GM12878 (cell line): ENCODE measurements at regions not wholly inside any gene's neighbourhood (a gene's known extent, or its start where the extent isn't known, plus 50 kb on each side); places are given as distances from the start of the nearest gene placed in this dataset.
A peak's percentile ranks its signal among the peaks of the same experiment; 100 is the strongest.

Experiments used
- ATAC-seq: fragments of 200-7000 bp; cut with Tn5 transposase; 3 replicates; pipeline ENCODE4 v1.9.1; 2020; ENCODE audit warnings: mild to moderate bottlenecking, moderate library complexity
- BruUV-seq: library from RNA; stranded (reverse); fragments of 400-500 nt; replicated peaks from 2 replicates; lab custom pipeline; 2021; lab: Mats Ljungman, UMichigan
- CTCF ChIA-PET: fragments of 300-600 bp; sonication (Branson Sonifier 250); formaldehyde crosslinking; extraction: SDS; loops from one replicate; lab custom pipeline; 2021; ENCODE audit warnings: inconsistent platforms; lab: Yijun Ruan, JAX
- POLR2A ChIA-PET: fragments of 350-600 bp; formaldehyde crosslinking; extraction: SDS; loops from one replicate; lab custom pipeline; 2021; ENCODE audit warnings: inconsistent platforms; lab: Charles Lee
- RAD21 ChIA-PET: fragments of 300-600 bp; sonication (Branson Sonifier 250); formaldehyde crosslinking; loops from one replicate; lab custom pipeline; 2023; ENCODE audit warnings: antibody characterized with exemption; ENCODE audit not compliant: unreplicated experiment; lab: Charles Lee
- SMC1A ChIA-PET: fragments of 300-600 bp; sonication (Branson Sonifier 250); formaldehyde crosslinking; loops from one replicate; lab custom pipeline; 2023; ENCODE audit not compliant: unreplicated experiment, uncharacterized antibody; lab: Charles Lee
- DNase-seq: peaks from one replicate; pipeline ENCODE4 v3.0.0-alpha.2; 2011; ENCODE audit warnings: low read depth, low spot score
- FAIRE-seq: peaks from 3 replicates; lab custom pipeline; 2011; peaks lifted over from hg19 to GRCh38; lab: Jason Lieb, UNC
- H2AFZ ChIP-seq: 2 replicates; pipeline ENCODE4 v1.6.0; 2011; ENCODE audit warnings: low read depth, low read length, control low read depth; ENCODE audit not compliant: control insufficient read depth
- H3K27ac ChIP-seq: 2 replicates; pipeline ENCODE4 v1.5.1; 2011; ENCODE audit warnings: control low read depth; ENCODE audit not compliant: control insufficient read depth, insufficient read depth
- H3K27me3 ChIP-seq, 2 experiments: replicated peaks in 1 of 2; 2 replicates each; pipeline versions ENCODE4 v1.6.0 to v1.6.1; 2011; ENCODE audit warnings: low read length in 1 of 2; ENCODE audit not compliant: control insufficient read depth in 2 of 2, insufficient read depth in 2 of 2
- H3K36me3 ChIP-seq, 2 experiments: 2 replicates each; pipeline ENCODE4 v1.5.1; 2011; ENCODE audit warnings: low read length in 1 of 2; ENCODE audit not compliant: control insufficient read depth in 2 of 2, insufficient read depth in 2 of 2
- H3K4me1 ChIP-seq: 2 replicates; pipeline ENCODE4 v1.6.1; 2011; ENCODE audit warnings: mild to moderate bottlenecking, low read length, moderate library complexity, mixed read lengths; ENCODE audit not compliant: control insufficient read depth, insufficient read depth
- H3K4me2 ChIP-seq: 2 replicates; pipeline ENCODE4 v1.6.0; 2011; ENCODE audit warnings: control low read depth; ENCODE audit not compliant: control insufficient read depth, insufficient read depth
- H3K4me3 ChIP-seq: fragments of 200-600 bp; sonication (generic); 2 replicates; pipeline ENCODE4 v1.5.1; 2016
- H3K79me2 ChIP-seq: 2 replicates; pipeline ENCODE4 v1.6.0; 2011; ENCODE audit warnings: low read length; ENCODE audit not compliant: control insufficient read depth, insufficient read depth
- H3K9ac ChIP-seq: 2 replicates; pipeline ENCODE4 v1.8.0; 2011; ENCODE audit warnings: low read length, control low read depth, mixed read lengths; ENCODE audit not compliant: control insufficient read depth, insufficient read depth
- H3K9me3 ChIP-seq: replicated peaks from 3 replicates; pipeline ENCODE4 v1.5.1; 2011; ENCODE audit warnings: mild to moderate bottlenecking, low read length; ENCODE audit not compliant: control insufficient read depth, insufficient read depth
- H4K20me1 ChIP-seq: 2 replicates; pipeline ENCODE4 v1.6.0; 2011; ENCODE audit not compliant: control insufficient read depth, insufficient read depth
- CTCF ChIP-seq, 3 experiments: IDR thresholded peaks in 2 of 3; conservative IDR thresholded peaks in 1 of 3; 2 replicates each; pipeline ENCODE4 v1.5.1; 2011; ENCODE audit warnings: low read depth in 3 of 3, low read length in 3 of 3, mild to moderate bottlenecking in 3 of 3, control low read depth in 2 of 3, moderate library complexity in 2 of 3, inconsistent platforms in 1 of 3, mixed read lengths in 1 of 3; ENCODE audit not compliant: control insufficient read depth in 2 of 3, insufficient read depth in 1 of 3; ENCODE audit errors: extremely low read depth in 1 of 3
- RAD21 ChIP-seq: IDR thresholded peaks from 2 replicates; pipeline ENCODE4 v1.6.1; 2011; ENCODE audit warnings: mild to moderate bottlenecking, low read depth, low read length, moderate library complexity; ENCODE audit not compliant: insufficient read depth
- RFX5 ChIP-seq: IDR thresholded peaks from 2 replicates; pipeline ENCODE4 v1.6.1; 2011; ENCODE audit warnings: low read depth, low read length, improper control_type of control experiment
- TAF1 ChIP-seq: IDR thresholded peaks from 2 replicates; pipeline ENCODE4 v1.6.1; 2011; ENCODE audit warnings: mild to moderate bottlenecking, low read depth, low read length, borderline replicate concordance
- WGBS: methylation state at CpG from one replicate; pipeline ENCODE4 v1.1.6; 2016; ENCODE audit warnings: low lambda C conversion rate; ENCODE audit not compliant: insufficient replicate concordance, insufficient coverage; ENCODE audit errors: missing lambda C conversion rate; 5-methylcytosine and 5-hydroxymethylcytosine counted together
- in situ Hi-C: fragments of 300-500 bp; cut with MboI; formaldehyde crosslinking; loops from 9 replicates; pipeline ENCODE4 v1.14.3; 2018; ENCODE audit warnings: mixed read lengths
- intact Hi-C: fragments of 100-400 bp; cut with micrococcal nuclease; formaldehyde crosslinking; loops from one replicate; pipeline ENCODE4 v1.14.2; 2022; ENCODE audit not compliant: unreplicated experiment

- H3K9ac ChIP-seq = no peak overlapping the region
- 7% methylated on average over 4 of the region's 4 CpGs for WGBS
- DNase-seq (no peak), FAIRE-seq (no peak), ATAC-seq (no peak; the same call in 2 of the 3 replicates)
- no peak overlapping the region for H2AFZ ChIP-seq
- no peaks in the 10 kb centered on the region for H3K4me1 ChIP-seq
- no TSS peak for BruUV-seq
- ChIA-PET POLR2A (no interaction called here), CTCF (no interaction called here), SMC1A (interaction anchor here (1.1 kb wide), 1 partner anchor 140 kb away, joined by 5 read pairs; no protein-coding TSS in a partner anchor), RAD21 (no interaction called here)
- intact Hi-C loops (no loop called here), in situ Hi-C loops (no loop called here)
- no peak overlapping the region for H3K4me3 ChIP-seq
- no peaks in the 10 kb centered on the region for H3K79me2 ChIP-seq
- no peak for TF ChIP-seq TAF1
- H3K27ac ChIP-seq = no peak overlapping the region
- no peak overlapping the region for H3K4me2 ChIP-seq
- no peaks in the 10 kb centered on the region for H3K36me3 ChIP-seq
- no peaks in the 10 kb centered on the region for H3K9me3 ChIP-seq
- no peaks in the 10 kb centered on the region for H4K20me1 ChIP-seq
- peaks cover 3 to 5% of the 10 kb centered on the region in 2 experiments; a peak in 3 of 4 replicates for H3K27me3 ChIP-seq
Observed at GRCh38 chr9:96071815-96072124, 196.3 kb downstream of the ERCC6L2 start.

GRCh38 chr9:96071076-96071814 lies 195.8 kb downstream of the ERCC6L2 start:
- CTCF ChIA-PET = no interaction called here
- H3K9me3 ChIP-seq = no peaks in the 10 kb centered on the region
- DNase-seq (no peak), ATAC-seq (peak; percentile 92), FAIRE-seq (peak; percentile 93)
- SMC1A ChIA-PET = interaction anchor here (1.1 to 1.3 kb wide), 2 partner anchors 140 to 146 kb away, joined by 4 to 5 read pairs; no protein-coding TSS in a partner anchor
- no peak overlapping the region for H3K27ac ChIP-seq
- H3K4me3 ChIP-seq = no peak overlapping the region
- H3K79me2 ChIP-seq = no peaks in the 10 kb centered on the region
- BruUV-seq = no TSS peak
- no peaks in the 10 kb centered on the region for H4K20me1 ChIP-seq
- RAD21 ChIA-PET = no interaction called here
- H3K27me3 ChIP-seq = peaks cover 3 to 5% of the 10 kb centered on the region in 2 experiments; a peak in 3 of 4 replicates
- H3K4me2 ChIP-seq = no peak overlapping the region
- in situ Hi-C loops (no loop called here), intact Hi-C loops (no loop called here)
- TF ChIP-seq RFX5 (no peak), RAD21 (peak; percentile 45), CTCF (IDR thresholded peaks at IDR 0.05 in 2 of 3, conservative IDR thresholded peaks at IDR 0.05 in 1 of 3; ENCODE audit: control insufficient read depth in 2 of 3, extremely low read depth in 1 of 3, insufficient read depth in 1 of 3, low read depth in 3 of 3, low read length in 3 of 3) (peak; percentile 27 to 64 (median 60); a peak in 5 of 6 replicates)
- no peak overlapping the region for H3K9ac ChIP-seq
- H3K4me1 ChIP-seq = no peaks in the 10 kb centered on the region
- H2AFZ ChIP-seq = no peak overlapping the region
- POLR2A ChIA-PET = no interaction called here
- 26% methylated on average over 5 of the region's 5 CpGs for WGBS
- no peaks in the 10 kb centered on the region for H3K36me3 ChIP-seq
